ENCODE measurements at regions not wholly inside any gene's neighbourhood (a gene's known extent, or its start where the extent isn't known, plus 50 kb on each side); places are given as distances from the start of the nearest gene placed in this dataset.

DNA sequence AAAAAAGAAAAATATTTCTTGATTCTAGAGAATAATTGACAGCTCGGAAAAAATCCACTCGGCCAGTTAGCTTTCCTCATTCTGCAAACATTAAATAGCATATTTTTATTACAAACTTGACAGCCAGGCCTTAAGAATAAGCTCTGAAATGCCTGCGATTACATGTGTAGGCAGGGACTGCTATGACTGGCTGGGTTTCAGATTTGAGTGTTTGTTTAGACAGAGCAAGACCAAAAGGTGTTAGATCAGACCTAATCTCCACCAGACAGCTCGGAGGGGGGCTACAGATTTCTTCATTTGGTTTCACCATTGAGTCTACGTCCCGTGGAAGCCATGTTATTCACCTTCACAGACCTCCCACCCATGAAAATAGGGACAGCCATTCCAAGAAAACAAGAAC is 192.1 kb upstream of the ADAMTS5 start:
- no peak overlapping the region for H3K4me3 ChIP-seq (ENCODE audit: low read depth, low read length)
- DNase-seq (ENCODE audit: low read depth, low spot score) = no peak
- ChIA-PET CTCF (interaction anchor here (1.4 kb wide), 1 partner anchor 203 kb away, joined by 3 read pairs; no protein-coding TSS in a partner anchor), POLR2A (no interaction called here)
- TF ChIP-seq, protein P1, sequence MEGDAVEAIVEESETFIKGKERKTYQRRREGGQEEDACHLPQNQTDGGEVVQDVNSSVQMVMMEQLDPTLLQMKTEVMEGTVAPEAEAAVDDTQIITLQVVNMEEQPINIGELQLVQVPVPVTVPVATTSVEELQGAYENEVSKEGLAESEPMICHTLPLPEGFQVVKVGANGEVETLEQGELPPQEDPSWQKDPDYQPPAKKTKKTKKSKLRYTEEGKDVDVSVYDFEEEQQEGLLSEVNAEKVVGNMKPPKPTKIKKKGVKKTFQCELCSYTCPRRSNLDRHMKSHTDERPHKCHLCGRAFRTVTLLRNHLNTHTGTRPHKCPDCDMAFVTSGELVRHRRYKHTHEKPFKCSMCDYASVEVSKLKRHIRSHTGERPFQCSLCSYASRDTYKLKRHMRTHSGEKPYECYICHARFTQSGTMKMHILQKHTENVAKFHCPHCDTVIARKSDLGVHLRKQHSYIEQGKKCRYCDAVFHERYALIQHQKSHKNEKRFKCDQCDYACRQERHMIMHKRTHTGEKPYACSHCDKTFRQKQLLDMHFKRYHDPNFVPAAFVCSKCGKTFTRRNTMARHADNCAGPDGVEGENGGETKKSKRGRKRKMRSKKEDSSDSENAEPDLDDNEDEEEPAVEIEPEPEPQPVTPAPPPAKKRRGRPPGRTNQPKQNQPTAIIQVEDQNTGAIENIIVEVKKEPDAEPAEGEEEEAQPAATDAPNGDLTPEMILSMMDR (IDR thresholded peaks at IDR 0.05; ENCODE audit: insufficient read depth, low read length, missing control alignments) = no peak

GRCh38 chr21:27157097-27157496 is 190.2 kb upstream of the ADAMTS5 start:
- ChIA-PET CTCF (no interaction called here), POLR2A (no interaction called here)
- DNase-seq (ENCODE audit: low read depth, low spot score) = no peak
- no peak overlapping the region for H3K4me3 ChIP-seq (ENCODE audit: low read depth, low read length)
- TF ChIP-seq, protein P1 (IDR thresholded peaks at IDR 0.05; ENCODE audit: insufficient read depth, low read length, missing control alignments) = no peak

DNA sequence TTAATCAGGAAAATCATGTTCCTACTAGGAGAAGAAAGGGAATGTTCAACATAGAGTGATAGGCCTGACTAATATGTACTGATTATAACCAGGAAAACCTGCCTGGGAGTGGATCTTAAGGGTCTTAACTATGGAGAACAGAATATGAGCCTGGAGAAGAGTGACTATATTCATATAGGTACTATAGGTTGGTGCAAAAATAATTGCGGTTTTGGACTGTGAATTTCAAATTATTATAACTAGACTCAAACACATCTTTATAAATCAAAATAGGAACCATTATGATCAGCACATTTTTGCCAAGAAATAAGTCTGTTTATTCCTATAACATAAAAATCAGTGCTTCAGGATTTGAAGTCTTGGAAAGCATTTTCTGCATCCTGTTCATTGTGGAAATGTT is 189.8 kb upstream of the ADAMTS5 start:
- ChIA-PET POLR2A (no interaction called here), CTCF (no interaction called here)
- DNase-seq (ENCODE audit: low read depth, low spot score) = no peak
- H3K4me3 ChIP-seq (ENCODE audit: low read depth, low read length) = no peak overlapping the region
- TF ChIP-seq, protein P1 (IDR thresholded peaks at IDR 0.05; ENCODE audit: insufficient read depth, low read length, missing control alignments) = no peak

GRCh38 chr21:27155130-27155500 is 188.2 kb upstream of the ADAMTS5 start:
- ChIA-PET CTCF (no interaction called here), POLR2A (no interaction called here)
- DNase-seq (ENCODE audit: low read depth, low spot score) = no peak
- TF ChIP-seq, protein P1 (IDR thresholded peaks at IDR 0.05; ENCODE audit: insufficient read depth, low read length, missing control alignments) = no peak
- H3K4me3 ChIP-seq (ENCODE audit: low read depth, low read length) = no peak overlapping the region

DNA sequence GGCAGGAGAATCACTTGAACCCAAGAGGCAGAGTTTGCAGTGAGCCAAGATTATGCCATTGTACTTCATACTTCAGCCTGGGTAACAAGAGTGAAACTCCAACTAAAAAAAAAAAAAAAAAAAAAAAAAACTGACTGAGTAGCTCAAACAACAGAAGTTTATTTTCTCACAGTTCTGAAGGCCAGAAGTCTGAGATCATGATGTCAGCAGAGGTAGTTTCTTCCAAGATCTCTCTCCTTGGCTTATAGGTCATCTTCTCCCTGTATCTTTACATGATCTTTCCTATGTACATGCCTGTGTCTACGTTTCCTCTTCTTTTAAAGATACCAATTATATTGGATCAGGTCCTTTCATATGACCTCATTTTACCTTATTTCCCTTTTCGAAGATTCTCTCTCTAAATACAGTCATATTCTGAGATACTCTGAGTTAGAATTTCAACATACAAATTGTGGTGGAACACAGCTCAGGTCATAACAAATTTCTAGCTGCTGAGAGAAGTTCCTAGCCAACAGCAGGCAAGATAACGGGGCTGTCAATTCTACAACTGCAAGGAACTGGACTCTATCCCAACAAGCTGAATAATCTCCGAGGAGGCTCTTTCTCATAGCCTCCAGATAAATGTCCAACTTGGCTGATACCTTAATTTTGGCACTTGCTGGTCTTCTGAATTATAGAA is 187.7 kb upstream of the ADAMTS5 start:
- H3K4me3 ChIP-seq (ENCODE audit: low read depth, low read length) = no peak overlapping the region
- ChIA-PET POLR2A (no interaction called here), CTCF (no interaction called here)
- no peak for DNase-seq (ENCODE audit: low read depth, low spot score)
- TF ChIP-seq, protein P1 (IDR thresholded peaks at IDR 0.05; ENCODE audit: insufficient read depth, low read length, missing control alignments) = no peak

- CTCF ChIA-PET = no interaction called here
- DNase-seq (ENCODE audit: low read depth, low spot score) = no peak
- POLR2A ChIA-PET = no interaction called here
- TF ChIP-seq, protein P1 (IDR thresholded peaks at IDR 0.05; ENCODE audit: insufficient read depth, low read length, missing control alignments) = no peak
- no peak overlapping the region for H3K4me3 ChIP-seq (ENCODE audit: low read depth, low read length)
These were observed 186.1 kb upstream of the ADAMTS5 start for GRCh38 chr21:27152996-27153395.

All from AG04449 (cell line).